Peyer's patch (tissue), 4 donors: ENCODE measurements at regions not wholly inside any gene's neighbourhood (a gene's known extent, or its start where the extent isn't known, plus 50 kb on each side); places are given as distances from the start of the nearest gene placed in this dataset.

Experiments
- POLR2A ChIP-seq, 2 donors: fragments of 450-650 bp; IDR thresholded peaks; one replicate each; pipeline ENCODE4 v1.5.1; 2017; ENCODE audit warnings: antibody characterized with exemption in 2 of 2, mild to moderate bottlenecking in 2 of 2, moderate library complexity in 2 of 2
- TF ChIP-seq, protein P1 (sequence below), 6 experiments: fragments of 450-650 bp in 4 of 6; fragments of 200-600 bp in 2 of 6; sonication (generic) in 1 of 6; IDR thresholded peaks; one replicate each; pipeline ENCODE4 v1.5.1; 2017 to 2019; ENCODE audit warnings: antibody characterized with exemption in 6 of 6, mild to moderate bottlenecking in 3 of 6, moderate library complexity in 1 of 6

DNA sequence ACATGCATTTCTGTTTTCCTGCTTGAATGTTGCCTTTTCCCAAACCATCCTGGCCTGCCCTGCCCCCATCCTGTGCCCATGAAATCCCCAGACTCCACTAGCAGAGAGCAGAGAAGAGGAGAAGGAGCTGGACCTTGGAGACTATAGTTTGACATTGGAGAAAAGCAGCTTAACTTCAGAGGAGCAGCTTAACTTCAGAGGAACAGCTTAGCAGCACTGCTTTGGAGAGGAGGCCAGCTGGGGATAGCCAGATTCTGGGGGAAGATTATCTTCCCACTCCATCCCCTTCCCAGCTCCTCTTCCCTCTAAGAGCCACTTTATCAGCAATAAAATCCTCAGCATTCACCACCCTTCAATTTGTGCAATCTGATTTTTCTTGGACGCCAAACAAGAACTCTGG lies 443.0 kb downstream of the PCDH10 start:
- TF ChIP-seq, protein P1, sequence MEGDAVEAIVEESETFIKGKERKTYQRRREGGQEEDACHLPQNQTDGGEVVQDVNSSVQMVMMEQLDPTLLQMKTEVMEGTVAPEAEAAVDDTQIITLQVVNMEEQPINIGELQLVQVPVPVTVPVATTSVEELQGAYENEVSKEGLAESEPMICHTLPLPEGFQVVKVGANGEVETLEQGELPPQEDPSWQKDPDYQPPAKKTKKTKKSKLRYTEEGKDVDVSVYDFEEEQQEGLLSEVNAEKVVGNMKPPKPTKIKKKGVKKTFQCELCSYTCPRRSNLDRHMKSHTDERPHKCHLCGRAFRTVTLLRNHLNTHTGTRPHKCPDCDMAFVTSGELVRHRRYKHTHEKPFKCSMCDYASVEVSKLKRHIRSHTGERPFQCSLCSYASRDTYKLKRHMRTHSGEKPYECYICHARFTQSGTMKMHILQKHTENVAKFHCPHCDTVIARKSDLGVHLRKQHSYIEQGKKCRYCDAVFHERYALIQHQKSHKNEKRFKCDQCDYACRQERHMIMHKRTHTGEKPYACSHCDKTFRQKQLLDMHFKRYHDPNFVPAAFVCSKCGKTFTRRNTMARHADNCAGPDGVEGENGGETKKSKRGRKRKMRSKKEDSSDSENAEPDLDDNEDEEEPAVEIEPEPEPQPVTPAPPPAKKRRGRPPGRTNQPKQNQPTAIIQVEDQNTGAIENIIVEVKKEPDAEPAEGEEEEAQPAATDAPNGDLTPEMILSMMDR (IDR thresholded peaks at IDR 0.05) = no peak
- no peak for TF ChIP-seq POLR2A (IDR thresholded peaks at IDR 0.05)
